PFSK-1 (cell line): ENCODE measurements at regions not wholly inside any gene's neighbourhood (a gene's known extent, or its start where the extent isn't known, plus 50 kb on each side); places are given as distances from the start of the nearest gene placed in this dataset.

ENCODE experiments used
- FOXP2 ChIP-seq: optimal IDR thresholded peaks from 2 replicates; pipeline ENCODE3; 2011; ENCODE audit warnings: borderline replicate concordance, control low read depth, inconsistent platforms; ENCODE audit not compliant: insufficient read depth; ENCODE audit errors: extremely low read length, extremely low read depth
- POLR2AphosphoS5 ChIP-seq: IDR thresholded peaks from 2 replicates; pipeline ENCODE4 v1.6.1; 2012; ENCODE audit warnings: low read depth, mild to moderate bottlenecking, control low read depth, low read length, moderate library complexity
- SIN3A ChIP-seq: IDR thresholded peaks from 2 replicates; pipeline ENCODE4 v1.6.1; 2012; ENCODE audit warnings: mild to moderate bottlenecking, low read length, moderate library complexity, borderline replicate concordance; ENCODE audit not compliant: insufficient read depth
- TAF1 ChIP-seq: IDR thresholded peaks from 2 replicates; pipeline ENCODE4 v1.6.1; 2012; ENCODE audit warnings: low read length, control low read depth, borderline replicate concordance; ENCODE audit not compliant: insufficient read depth
- TF ChIP-seq, protein P1 (sequence below), 2 experiments: IDR thresholded peaks; 2 replicates each; pipeline versions ENCODE4 v1.6.1 to v1.8.0; 2011 to 2012; ENCODE audit warnings: low read depth in 2 of 2, low read length in 2 of 2, control low read depth in 1 of 2, inconsistent platforms in 1 of 2, mild to moderate bottlenecking in 1 of 2, moderate library complexity in 1 of 2; ENCODE audit not compliant: insufficient read depth in 1 of 2

DNA sequence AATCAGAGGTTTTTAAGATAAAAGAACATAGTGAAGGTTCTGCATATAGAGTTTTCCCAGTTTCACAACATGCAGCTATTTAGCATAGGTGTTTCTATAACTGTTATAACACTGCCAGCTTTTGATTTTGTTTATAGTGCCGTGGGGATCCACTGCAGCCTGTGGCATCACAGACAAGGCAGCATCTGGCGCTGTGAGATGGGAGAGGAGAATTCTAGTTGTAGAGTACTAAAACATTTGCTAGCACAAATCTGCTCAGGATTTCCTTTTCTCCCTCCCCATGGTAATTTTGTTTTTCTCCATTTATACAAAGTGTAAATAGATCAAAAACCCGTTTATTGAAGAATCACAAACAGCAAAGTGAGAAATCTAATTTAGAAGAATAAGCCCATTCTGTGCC lies 482.8 kb upstream of the NCAM2 start:
- TF ChIP-seq POLR2AphosphoS5 (no peak), TAF1 (no peak), SIN3A (no peak), FOXP2 (no peak)
- TF ChIP-seq, protein P1, sequence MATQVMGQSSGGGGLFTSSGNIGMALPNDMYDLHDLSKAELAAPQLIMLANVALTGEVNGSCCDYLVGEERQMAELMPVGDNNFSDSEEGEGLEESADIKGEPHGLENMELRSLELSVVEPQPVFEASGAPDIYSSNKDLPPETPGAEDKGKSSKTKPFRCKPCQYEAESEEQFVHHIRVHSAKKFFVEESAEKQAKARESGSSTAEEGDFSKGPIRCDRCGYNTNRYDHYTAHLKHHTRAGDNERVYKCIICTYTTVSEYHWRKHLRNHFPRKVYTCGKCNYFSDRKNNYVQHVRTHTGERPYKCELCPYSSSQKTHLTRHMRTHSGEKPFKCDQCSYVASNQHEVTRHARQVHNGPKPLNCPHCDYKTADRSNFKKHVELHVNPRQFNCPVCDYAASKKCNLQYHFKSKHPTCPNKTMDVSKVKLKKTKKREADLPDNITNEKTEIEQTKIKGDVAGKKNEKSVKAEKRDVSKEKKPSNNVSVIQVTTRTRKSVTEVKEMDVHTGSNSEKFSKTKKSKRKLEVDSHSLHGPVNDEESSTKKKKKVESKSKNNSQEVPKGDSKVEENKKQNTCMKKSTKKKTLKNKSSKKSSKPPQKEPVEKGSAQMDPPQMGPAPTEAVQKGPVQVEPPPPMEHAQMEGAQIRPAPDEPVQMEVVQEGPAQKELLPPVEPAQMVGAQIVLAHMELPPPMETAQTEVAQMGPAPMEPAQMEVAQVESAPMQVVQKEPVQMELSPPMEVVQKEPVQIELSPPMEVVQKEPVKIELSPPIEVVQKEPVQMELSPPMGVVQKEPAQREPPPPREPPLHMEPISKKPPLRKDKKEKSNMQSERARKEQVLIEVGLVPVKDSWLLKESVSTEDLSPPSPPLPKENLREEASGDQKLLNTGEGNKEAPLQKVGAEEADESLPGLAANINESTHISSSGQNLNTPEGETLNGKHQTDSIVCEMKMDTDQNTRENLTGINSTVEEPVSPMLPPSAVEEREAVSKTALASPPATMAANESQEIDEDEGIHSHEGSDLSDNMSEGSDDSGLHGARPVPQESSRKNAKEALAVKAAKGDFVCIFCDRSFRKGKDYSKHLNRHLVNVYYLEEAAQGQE (IDR thresholded peaks at IDR 0.05; ENCODE audit: insufficient read depth in 1 of 2, low read depth in 2 of 2, low read length in 2 of 2) = no peak
